ENCODE measurements at regions not wholly inside any gene's neighbourhood (a gene's known extent, or its start where the extent isn't known, plus 50 kb on each side); places are given as distances from the start of the nearest gene placed in this dataset.

DNA sequence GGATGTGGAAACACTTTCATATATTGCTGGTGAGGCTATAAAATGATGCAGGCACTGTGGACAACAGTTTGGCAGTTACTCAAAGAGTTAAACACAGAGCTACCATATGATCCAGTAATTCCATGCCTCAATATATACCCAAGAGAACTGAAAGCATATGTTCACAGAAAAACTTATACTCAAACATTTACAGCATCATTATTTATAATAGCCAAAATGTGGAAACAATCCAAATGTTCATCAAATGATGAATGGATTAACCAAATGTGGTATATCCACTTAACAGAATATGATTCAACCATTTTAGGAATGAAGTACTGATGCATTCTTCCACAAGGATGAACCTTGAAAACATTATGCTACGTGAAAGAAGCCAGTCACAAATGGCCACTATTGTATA lies 603.8 kb downstream of the IQCM start:
- TF ChIP-seq, protein P1, sequence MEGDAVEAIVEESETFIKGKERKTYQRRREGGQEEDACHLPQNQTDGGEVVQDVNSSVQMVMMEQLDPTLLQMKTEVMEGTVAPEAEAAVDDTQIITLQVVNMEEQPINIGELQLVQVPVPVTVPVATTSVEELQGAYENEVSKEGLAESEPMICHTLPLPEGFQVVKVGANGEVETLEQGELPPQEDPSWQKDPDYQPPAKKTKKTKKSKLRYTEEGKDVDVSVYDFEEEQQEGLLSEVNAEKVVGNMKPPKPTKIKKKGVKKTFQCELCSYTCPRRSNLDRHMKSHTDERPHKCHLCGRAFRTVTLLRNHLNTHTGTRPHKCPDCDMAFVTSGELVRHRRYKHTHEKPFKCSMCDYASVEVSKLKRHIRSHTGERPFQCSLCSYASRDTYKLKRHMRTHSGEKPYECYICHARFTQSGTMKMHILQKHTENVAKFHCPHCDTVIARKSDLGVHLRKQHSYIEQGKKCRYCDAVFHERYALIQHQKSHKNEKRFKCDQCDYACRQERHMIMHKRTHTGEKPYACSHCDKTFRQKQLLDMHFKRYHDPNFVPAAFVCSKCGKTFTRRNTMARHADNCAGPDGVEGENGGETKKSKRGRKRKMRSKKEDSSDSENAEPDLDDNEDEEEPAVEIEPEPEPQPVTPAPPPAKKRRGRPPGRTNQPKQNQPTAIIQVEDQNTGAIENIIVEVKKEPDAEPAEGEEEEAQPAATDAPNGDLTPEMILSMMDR (IDR thresholded peaks at IDR 0.05; ENCODE audit: insufficient read depth, low read length, poor library complexity, severe bottlenecking) = no peak
- Histone ChIP-seq H3K27me3 (replicated peaks; ENCODE audit: control insufficient read depth, insufficient read depth, low read length) (no peaks in the 10 kb centered on the region), H3K4me3 (replicated peaks; ENCODE audit: low read depth, low read length) (no peak overlapping the region), H3K36me3 (ENCODE audit: control insufficient read depth, insufficient read depth, low read length) (no peaks in the 10 kb centered on the region)
- no peak for DNase-seq (ENCODE audit: extremely low read depth, insufficient read length)

DNA sequence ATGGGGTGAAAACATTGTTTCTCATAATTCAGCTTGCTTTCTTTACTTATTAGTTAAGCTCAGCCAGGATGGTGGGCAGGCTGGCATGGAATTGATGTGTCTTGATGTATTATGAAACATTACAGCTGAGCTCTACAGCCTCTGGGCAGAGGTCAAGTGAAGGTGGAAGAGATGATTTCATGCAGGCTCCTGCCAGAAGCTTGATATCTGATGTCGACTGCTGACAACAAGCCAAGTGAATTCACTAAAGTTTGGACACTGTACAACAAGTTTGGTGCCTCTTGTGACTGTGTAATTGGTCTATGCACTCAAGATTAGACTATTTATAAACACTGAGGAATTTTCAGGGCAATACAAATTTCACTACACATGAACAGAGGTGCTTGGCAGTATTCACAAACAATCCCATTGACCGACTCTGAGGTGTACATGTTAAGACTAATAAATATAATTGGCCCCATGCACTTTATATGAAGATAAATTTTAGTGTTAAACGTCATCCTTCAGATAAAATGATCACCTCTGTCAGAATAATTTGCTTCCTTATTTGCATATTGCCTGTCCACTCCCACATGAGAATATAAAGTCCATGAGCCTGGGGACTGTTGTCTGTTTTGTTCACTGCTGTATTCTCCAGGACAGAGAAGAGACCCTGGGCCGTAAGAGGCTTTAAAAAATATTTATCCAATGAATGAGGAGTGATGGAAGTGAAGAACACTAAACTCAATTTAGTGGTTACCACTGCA lies 612.2 kb downstream of the IQCM start:
- TF ChIP-seq, protein P1 (IDR thresholded peaks at IDR 0.05; ENCODE audit: insufficient read depth, low read length, poor library complexity, severe bottlenecking) = no peak
- no peaks in the 10 kb centered on the region for H3K36me3 ChIP-seq (ENCODE audit: control insufficient read depth, insufficient read depth, low read length)
- no peak overlapping the region for H3K4me3 ChIP-seq (replicated peaks; ENCODE audit: low read depth, low read length)
- no peaks in the 10 kb centered on the region for H3K27me3 ChIP-seq (replicated peaks; ENCODE audit: control insufficient read depth, insufficient read depth, low read length)
- DNase-seq (ENCODE audit: extremely low read depth, insufficient read length) = no peak

DNA sequence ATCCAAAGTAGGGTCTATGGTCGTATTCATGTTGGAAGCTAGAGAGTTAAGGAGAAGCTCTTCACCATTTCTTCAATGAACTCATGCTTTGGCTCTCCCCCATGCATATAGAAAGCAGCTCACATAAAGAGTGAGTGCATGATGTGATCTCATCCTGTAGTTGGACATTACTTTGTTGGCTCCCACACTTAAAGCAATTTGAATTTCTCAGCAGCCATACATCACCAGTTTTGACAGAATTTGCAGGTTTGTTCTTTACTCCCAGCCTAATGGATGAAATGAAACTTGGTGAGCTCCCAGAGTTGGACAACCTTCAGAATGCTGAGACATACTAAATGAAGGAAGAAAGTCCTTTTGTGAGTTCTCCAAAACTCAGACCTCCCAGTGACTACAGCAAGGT lies 613.5 kb downstream of the IQCM start:
- TF ChIP-seq, protein P1 (IDR thresholded peaks at IDR 0.05; ENCODE audit: insufficient read depth, low read length, poor library complexity, severe bottlenecking) = no peak
- H3K4me3 ChIP-seq (replicated peaks; ENCODE audit: low read depth, low read length) = no peak overlapping the region
- H3K27me3 ChIP-seq (replicated peaks; ENCODE audit: control insufficient read depth, insufficient read depth, low read length) = no peaks in the 10 kb centered on the region
- H3K36me3 ChIP-seq (ENCODE audit: control insufficient read depth, insufficient read depth, low read length) = no peaks in the 10 kb centered on the region
- no peak for DNase-seq (ENCODE audit: extremely low read depth, insufficient read length)

DNA sequence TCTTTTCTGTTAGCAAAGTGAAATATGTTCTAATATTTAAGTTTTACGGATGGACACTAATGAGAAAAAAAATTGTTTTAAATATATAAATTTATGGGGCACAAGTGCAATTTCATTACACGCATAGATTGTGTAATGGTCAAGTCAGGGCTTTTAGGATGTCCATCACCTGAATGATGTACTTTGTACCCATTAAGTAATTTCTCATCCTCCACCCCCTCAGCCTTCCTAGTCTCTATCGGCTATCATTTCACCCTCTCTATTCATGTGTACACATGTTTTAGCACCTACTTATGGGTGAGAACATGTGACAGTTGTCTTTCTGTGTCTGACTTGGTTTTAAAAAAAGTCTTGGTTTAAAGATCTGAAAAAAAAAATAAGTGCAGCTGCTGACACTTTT lies 616.0 kb downstream of the IQCM start:
- TF ChIP-seq, protein P1 (IDR thresholded peaks at IDR 0.05; ENCODE audit: insufficient read depth, low read length, poor library complexity, severe bottlenecking) = no peak
- H3K27me3 ChIP-seq (replicated peaks; ENCODE audit: control insufficient read depth, insufficient read depth, low read length) = no peaks in the 10 kb centered on the region
- no peaks in the 10 kb centered on the region for H3K36me3 ChIP-seq (ENCODE audit: control insufficient read depth, insufficient read depth, low read length)
- DNase-seq (ENCODE audit: extremely low read depth, insufficient read length) = no peak
- H3K4me3 ChIP-seq (replicated peaks; ENCODE audit: low read depth, low read length) = no peak overlapping the region

DNA sequence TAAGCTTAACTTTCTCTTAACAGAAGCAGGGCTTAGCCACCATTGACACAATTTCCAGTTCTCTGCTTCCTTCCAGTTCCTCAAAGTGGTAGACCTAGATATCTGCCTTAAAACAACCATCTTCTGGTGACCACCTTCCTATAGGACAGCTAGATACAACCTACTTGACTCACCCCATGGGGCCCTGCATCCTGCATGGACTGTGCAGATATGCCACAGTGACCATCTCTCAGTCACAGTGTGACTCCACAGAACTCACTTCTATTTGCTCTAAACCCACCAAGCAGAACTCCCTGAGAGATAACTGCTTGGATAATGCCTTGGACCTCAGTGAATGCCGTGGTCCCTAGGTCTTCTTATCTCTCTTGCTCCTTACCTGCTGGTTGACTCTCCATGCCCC lies 621.6 kb downstream of the IQCM start:
- Histone ChIP-seq H3K27me3 (replicated peaks; ENCODE audit: control insufficient read depth, insufficient read depth, low read length) (no peaks in the 10 kb centered on the region), H3K4me3 (replicated peaks; ENCODE audit: low read depth, low read length) (no peak overlapping the region), H3K36me3 (ENCODE audit: control insufficient read depth, insufficient read depth, low read length) (no peaks in the 10 kb centered on the region)
- DNase-seq (ENCODE audit: extremely low read depth, insufficient read length) = no peak
- TF ChIP-seq, protein P1 (IDR thresholded peaks at IDR 0.05; ENCODE audit: insufficient read depth, low read length, poor library complexity, severe bottlenecking) = no peak

DNA sequence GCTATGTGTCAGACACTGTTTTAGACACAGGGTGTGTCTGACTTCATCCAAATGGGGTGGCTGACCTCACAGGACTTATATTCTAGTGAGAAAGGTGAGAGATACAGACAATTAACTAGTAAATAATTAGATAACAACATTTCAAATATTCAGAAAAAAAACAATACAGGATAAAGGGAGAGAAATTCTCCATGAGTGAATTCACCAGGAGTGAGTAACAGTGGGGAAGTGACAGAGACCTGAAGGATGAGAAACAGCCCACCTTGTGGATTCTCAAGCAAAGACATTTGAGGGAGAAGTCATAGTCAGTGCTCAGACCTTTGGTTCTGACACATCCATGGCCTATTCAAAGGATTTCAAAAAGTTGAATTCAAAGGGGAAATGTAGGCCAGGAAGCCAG lies 627.9 kb downstream of the IQCM start:
- Histone ChIP-seq H3K4me3 (replicated peaks; ENCODE audit: low read depth, low read length) (no peak overlapping the region), H3K36me3 (ENCODE audit: control insufficient read depth, insufficient read depth, low read length) (no peaks in the 10 kb centered on the region), H3K27me3 (replicated peaks; ENCODE audit: control insufficient read depth, insufficient read depth, low read length) (no peaks in the 10 kb centered on the region)
- no peak for DNase-seq (ENCODE audit: extremely low read depth, insufficient read length)
- TF ChIP-seq, protein P1 (IDR thresholded peaks at IDR 0.05; ENCODE audit: insufficient read depth, low read length, poor library complexity, severe bottlenecking) = no peak
